Fibroblast of pulmonary artery (primary cell): ENCODE measurements at regions not wholly inside any gene's neighbourhood (a gene's known extent, or its start where the extent isn't known, plus 50 kb on each side); places are given as distances from the start of the nearest gene placed in this dataset.

Experiments used
- DNase-seq: peaks from one replicate; pipeline ENCODE4 v3.0.0-alpha.2; 2010; ENCODE audit warnings: low read depth
- H3K4me3 ChIP-seq: replicated peaks from 2 replicates; pipeline ENCODE4 v1.5.1; 2011; ENCODE audit warnings: low read depth, mild to moderate bottlenecking, control low read depth, low read length, moderate library complexity
- TF ChIP-seq, protein P1 (sequence below): IDR thresholded peaks from 2 replicates; pipeline ENCODE4 v1.5.1; 2011; ENCODE audit warnings: mild to moderate bottlenecking, control low read depth, low read length, inconsistent platforms; ENCODE audit errors: missing control alignments

DNA sequence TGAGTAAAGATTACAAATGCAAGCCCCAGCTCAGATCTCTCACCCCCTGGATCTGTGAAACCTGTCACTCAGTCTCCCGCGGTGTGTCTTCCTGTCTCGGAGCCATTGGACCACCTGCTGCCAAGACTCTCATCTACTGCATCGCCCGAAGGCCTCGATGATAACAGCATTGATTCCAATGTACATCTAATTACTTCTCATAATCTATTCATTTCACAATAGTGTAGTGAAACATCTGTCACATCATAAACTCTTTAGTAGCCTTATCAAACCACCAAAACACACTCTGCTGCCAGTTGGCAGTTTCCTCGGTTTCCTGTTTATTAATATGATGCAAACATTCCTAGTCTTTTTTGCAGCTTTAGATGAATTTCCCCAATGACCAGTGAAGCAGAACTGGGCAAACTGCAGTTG is 220.3 kb downstream of the POU4F1 start:
- no peak overlapping the region for H3K4me3 ChIP-seq
- DNase-seq: peak; percentile 22
- TF ChIP-seq, protein P1, sequence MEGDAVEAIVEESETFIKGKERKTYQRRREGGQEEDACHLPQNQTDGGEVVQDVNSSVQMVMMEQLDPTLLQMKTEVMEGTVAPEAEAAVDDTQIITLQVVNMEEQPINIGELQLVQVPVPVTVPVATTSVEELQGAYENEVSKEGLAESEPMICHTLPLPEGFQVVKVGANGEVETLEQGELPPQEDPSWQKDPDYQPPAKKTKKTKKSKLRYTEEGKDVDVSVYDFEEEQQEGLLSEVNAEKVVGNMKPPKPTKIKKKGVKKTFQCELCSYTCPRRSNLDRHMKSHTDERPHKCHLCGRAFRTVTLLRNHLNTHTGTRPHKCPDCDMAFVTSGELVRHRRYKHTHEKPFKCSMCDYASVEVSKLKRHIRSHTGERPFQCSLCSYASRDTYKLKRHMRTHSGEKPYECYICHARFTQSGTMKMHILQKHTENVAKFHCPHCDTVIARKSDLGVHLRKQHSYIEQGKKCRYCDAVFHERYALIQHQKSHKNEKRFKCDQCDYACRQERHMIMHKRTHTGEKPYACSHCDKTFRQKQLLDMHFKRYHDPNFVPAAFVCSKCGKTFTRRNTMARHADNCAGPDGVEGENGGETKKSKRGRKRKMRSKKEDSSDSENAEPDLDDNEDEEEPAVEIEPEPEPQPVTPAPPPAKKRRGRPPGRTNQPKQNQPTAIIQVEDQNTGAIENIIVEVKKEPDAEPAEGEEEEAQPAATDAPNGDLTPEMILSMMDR: no peak

DNA sequence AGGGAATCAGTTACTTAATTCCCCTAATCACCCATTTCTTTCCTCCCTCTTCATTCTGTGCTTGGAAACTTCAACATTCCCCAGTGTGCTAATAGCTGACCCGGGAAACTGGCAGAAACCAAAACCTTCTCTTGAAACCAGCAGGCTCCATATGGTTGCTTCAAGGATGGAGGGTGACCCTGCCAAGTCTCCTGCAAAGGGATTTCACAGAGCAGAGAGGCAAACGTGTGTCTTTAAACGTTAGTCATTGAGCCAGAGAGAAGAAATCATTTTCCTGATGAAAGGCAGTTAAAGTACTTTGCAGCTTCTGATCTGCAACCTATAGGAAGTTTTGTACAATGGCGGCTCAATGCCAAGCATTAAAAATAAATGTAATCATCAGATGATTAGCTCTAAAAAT is 220.9 kb downstream of the POU4F1 start:
- TF ChIP-seq, protein P1: no peak
- H3K4me3 ChIP-seq: no peak overlapping the region
- peak; percentile 7 for DNase-seq

DNA sequence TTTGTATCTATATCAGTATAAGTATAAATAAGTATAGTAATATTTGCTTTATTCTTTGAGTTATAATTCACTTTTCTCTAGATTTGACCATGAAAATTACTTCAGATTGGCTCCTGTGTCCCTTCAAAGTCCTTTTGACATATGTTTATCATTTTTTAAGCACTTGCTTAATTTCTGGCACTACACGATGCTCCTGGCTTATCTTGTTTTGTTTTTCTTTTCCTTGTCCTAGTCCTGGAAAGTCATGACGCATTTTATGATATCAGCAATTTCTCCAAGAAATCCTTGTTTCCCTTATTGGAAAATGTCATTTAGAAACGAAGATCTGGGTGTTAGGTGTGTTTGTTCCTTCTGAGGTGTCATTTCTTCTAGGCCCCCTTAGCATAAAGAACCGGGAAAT is 226.5 kb downstream of the POU4F1 start:
- DNase-seq: no peak
- TF ChIP-seq, protein P1: no peak
- H3K4me3 ChIP-seq: no peak overlapping the region

DNA sequence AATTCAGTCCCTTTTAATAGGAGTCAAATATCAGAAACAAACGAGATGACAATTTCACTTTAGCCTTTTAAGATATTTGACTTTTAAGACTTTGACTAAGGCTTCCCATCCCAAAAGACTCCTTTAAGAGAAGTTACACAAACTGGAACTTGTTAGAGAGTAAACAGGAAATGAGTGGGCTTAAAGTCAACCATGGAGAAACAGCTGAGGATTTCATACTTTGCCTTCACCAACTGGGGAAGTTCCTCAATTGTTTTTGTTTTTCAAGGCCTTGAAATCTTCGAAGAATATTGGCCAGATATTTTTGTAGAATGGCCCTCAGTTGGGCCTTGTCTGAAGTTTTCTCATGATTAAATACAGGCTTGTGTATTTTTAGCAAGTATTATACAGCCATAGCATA is 227.3 kb downstream of the POU4F1 start:
- H3K4me3 ChIP-seq: no peak overlapping the region
- DNase-seq: peak; percentile 13
- TF ChIP-seq, protein P1: no peak

DNA sequence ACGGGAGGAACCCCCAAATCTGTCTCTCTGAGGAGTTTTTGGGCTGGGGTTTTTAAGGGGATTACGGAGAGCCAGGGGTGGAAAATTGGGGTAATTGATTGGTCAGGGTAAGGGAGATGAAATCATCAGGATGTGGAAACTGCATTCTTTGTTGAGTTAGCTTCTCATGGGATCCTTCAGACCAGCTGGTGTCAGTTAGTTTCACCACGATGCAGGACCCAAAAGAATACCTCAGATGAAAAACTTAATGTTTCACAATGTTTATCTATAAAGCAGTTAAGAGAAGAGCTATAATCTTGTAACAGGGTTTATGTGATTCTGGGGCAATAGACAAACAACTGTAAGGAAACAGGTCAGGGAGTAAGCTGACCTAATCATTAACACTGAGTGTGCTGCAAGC is 230.8 kb downstream of the POU4F1 start:
- no peak overlapping the region for H3K4me3 ChIP-seq
- DNase-seq: peak; percentile 50
- TF ChIP-seq, protein P1: no peak

DNA sequence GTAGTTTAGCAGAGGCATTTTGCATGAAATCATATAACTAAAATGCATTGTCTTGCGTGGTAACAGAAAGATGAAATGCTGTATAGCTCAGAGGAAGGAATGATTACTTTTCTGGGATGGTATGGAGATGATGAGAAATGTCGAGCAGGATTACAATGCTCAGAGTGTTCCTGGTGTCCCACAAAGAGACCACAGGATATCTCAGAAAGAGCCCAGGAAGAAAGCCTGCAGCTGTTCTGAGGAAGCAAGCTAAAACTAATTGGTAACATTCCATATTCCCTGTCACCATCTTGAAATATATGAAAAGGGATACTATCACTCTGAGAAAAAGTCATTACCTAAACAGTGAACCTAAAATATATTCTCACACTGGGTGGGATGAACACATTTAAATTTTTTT is 233.1 kb downstream of the POU4F1 start:
- no peak for DNase-seq
- H3K4me3 ChIP-seq: no peak overlapping the region
- TF ChIP-seq, protein P1: no peak

DNA sequence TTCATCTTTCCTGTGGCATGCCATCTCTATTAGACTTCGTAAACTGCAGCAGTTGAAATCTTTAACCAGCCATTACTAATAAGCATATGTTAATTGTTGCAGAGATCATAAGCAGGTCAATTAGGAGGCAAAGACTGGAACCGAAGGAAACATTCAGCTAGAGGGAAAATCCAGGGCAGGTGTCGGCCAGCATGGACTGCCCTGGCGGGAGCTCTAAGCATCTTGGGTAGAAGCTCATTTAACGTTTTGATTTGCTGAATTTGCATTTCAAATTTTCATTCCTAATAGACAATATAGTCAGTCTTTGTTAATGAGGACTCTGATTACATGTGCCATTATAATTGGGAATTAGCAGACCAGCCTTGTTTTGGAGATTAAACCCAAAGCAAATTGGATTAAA is 238.6 kb downstream of the POU4F1 start:
- no peak overlapping the region for H3K4me3 ChIP-seq
- TF ChIP-seq, protein P1: no peak
- no peak for DNase-seq
